GM19463 (cell line): ENCODE measurements at regions not wholly inside any gene's neighbourhood (a gene's known extent, or its start where the extent isn't known, plus 50 kb on each side); places are given as distances from the start of the nearest gene placed in this dataset.
"Not testable (repeated sequence)": the region's sequence is repeated elsewhere in the genome, so short reads cannot be mapped to it uniquely, and the experiment has no call there.

ENCODE experiments used
- ATAC-seq: cut with Tn5 transposase; IDR thresholded peaks from one replicate; pipeline ENCODE4 v1.9.1; 2021; ENCODE audit warnings: mild to moderate bottlenecking, moderate library complexity; ENCODE audit not compliant: unreplicated experiment

DNA sequence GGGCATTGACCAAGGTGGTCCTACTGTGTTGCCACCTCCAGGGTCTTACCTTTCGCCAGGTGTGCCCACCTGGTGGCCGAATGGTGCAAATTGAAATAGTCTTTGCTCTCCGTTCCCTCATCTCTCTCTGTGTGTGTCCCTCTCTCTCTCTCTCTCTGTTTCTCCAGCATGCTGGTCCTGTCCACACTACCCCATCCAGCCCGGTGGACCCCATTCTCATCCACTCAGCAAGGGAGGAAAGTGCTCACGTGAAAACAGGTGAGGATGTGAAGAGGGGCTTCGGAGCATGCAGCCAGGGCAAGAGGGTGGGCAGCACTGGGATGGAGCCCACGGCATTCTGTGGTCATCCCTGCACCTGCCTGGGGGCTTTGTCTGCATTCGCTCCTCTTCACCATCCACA lies 150.1 kb downstream of the CRLF2 start:
- no peak for ATAC-seq

DNA sequence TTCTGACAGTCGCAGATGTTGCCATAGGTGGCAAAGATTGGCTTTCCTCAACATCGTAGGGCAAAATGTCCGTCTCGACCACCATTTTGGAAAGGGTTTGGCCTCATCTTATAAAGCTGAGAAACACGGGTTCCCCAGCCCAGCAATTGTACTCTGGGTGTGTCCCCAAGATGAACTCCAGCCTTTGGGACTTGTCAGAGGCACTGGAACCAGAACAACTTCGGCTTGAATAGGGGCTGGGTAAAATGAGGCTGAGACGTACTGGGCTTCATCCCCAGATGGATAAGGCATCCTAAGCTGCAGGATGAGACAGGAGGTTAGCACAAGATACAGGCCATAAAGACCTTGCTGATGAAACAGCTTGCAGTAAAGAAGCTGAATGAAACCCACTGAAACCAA lies 151.9 kb downstream of the CRLF2 start:
- no peak for ATAC-seq

DNA sequence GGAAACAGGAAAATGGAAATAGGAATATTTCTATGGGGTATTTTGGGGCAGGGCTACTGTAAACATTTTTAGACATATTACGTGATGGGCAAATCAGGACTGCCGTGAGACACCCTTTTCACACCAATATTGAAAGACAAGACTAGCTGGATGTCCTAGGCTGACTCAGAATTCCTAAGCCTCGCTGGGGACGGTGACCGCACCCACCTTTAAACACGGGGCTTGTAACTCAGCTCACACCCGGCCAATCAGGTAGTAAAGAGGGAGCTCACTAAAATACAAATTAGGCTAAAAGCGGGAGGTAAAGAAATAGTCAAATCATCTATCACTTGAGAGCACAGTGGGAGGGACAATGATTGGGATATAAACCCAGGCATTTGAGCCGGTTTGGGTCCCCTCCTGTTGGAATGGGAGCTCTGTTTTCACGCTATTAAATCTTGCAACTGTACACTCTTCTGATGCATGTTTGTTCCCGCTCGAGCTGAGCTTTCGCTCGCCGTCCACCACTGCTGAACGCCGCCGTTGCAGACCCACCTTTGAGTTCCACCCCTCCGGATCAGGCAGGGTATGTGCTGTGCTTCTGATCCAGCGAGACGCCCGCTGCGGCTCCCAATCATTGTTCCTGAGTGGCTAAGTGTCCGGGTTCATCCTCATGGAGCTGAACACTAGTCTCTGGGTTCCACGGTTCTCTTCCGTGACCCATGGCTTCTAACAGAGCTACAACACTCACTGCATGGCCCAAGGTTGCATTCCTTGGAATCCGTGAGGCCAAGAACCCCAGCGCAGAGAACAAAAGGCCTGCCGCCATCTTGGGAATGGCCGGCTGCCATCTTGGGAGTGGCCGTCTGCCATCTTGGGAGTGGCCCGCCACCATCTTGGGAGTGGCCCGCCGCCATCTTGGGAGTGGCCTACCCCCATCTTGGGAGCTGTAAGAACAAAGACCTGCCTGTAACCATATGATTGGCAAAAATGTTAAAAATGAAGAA lies 152.6 kb downstream of the CRLF2 start:
- no peak for ATAC-seq

DNA sequence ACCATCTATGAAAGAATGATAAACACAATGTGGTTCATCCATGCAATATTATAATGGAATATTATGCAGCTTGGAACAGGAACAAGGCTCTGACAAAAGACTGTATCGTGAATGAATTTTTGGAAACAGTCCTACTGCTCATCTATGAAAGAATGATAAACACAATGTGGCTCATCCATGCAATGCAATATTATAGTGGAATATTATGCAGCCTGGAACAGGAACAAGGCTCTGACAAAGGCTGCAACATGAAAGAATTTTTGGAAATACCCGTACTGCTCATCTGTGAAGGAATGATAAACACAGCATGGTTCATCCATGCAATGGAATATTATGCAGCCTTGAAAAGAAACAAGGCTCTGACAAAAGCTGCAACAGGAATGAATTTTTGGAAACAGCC lies 158.8 kb downstream of the CRLF2 start:
- not testable (repeated sequence) for ATAC-seq

DNA sequence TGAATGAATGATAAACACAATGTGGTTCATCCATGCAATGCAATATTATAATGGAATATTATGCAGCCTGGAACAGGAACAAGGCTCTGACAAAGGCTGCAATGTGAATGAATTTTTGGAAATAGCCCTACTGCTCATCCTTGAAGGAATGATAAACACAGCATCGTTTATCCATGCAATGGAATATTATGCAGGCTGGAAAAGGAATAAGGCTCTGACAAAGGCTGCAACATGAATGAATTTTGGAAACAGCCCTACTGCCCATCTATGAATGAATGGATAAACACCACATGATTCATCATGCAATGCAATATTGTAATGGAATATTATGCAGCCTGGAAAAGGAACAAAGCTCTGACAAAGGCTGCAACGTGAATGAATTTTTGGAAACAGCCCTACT lies 159.4 kb downstream of the CRLF2 start:
- no peak for ATAC-seq

DNA sequence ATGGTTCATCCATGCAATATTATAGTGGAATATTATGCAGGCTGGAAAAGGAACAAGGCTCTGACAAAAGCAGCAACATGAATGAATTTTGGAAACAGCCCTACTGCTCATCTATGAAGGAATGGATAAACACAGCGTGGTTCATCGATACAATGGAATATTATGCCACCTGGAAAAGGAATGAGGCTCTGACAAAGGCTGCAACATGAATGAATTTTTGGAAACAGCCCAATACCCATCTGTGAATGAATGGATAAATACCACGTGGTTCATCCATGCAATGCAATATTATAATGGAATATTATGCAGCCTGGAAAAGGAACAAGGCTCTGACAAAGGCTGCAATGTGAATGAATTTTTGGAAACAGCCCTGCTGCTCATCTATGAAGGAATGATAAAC lies 160.4 kb downstream of the CRLF2 start:
- ATAC-seq: no peak

DNA sequence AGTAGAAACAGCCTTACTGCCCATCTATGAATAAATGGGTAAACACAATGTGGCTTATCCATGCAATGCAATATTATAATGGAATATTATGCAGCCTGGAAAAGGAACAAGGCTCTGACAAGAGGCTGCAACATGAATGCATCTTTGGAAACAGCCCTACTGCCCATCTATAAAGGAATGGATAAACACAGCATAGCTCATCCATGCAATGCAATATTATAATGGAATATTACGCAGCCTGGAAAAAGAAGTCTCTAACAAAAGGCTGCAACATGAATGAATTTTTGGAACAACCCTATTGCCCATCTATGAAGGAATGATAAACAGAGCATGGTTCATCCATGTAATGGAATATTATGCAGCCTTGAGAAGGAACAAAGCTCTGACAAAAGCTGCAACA lies 161.0 kb downstream of the CRLF2 start:
- no peak for ATAC-seq

DNA sequence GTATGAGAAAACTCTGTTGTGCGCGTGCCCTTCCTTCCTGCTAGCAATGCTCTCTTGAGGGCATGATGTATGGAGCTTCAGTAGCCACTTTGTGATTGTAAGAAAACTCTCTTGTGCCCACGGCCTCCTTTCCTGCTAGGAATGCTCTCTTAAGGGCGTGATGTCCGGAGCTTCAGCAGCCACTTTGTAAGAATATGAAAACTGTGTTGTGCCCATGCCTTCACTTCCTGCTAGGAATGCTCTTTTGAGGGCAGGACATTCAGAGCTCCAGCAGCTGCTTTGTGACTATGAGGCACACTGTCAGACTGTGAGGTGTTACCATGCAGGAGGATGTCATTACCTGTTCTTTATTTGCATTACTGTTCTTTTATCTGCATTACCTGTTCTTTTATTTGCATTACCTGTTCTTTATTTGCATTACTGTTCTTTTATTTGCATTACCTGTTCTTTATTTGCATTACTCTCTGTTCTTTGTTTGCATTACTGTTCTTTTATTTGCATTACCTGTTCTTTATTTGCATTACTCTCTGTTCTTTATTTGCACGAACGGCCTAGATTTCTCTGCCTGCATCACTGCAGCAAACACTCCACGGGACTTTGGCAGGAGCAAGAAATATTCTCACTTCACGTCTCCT lies 166.7 kb downstream of the CRLF2 start:
- no peak for ATAC-seq

DNA sequence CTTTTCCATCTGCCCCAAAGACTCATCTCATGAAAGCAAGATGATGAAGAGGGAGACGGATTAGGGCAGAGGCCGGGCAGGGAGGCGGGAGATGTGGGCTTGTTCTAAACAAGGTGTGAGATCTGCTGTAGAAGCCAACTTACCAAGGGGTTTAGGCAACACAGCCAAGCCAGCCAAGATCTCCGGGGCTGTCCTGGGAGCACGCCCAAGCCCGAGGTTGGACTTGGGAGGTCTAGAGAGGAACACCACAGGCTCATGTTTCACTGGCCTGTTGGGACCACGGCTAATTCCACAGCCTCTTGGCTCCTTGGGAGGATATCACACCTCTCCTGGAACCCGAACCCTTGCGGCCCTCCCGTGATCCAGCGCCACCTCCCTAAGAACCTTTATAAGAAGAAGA lies 171.4 kb downstream of the CRLF2 start:
- ATAC-seq: no peak

DNA sequence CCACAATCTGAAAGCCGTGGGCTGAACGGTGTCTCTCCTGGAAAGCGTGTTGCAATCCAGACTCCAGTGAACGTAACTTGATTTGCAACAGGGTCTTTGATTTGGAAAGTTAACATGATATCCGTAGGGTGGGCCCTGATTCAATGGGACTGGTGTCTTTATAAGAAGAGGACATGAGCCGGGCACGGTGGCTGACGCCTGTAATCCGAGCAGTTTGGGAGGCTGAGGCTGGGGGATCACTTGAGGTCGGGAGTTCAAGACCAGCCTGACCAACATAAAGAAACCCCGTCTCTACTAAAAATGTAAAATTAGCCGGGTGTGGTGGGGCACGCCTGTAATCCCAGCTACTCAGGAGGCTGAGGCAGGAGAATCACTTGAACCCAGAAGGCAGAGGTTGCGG lies 176.5 kb downstream of the CRLF2 start:
- not testable (repeated sequence) for ATAC-seq

DNA sequence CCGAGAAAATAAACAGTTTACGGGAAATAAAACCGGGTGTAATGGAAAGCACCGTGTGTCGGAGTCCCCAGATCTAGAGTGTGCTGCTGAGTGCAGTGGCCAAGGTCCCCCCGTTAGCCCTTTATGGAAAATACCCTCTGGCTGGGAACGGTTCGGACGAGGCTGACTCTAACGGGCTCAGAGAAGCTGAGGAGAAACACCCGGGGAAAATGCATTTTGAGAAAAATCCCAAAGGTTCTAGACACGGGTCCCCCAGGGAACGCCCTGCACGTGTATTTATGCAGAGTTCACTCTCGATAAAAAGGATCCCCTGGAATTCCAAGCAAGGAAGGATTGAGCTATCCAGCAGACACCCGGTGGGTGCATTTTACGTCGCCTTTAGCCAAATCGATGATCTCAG lies 177.2 kb downstream of the CRLF2 start:
- ATAC-seq: no peak

DNA sequence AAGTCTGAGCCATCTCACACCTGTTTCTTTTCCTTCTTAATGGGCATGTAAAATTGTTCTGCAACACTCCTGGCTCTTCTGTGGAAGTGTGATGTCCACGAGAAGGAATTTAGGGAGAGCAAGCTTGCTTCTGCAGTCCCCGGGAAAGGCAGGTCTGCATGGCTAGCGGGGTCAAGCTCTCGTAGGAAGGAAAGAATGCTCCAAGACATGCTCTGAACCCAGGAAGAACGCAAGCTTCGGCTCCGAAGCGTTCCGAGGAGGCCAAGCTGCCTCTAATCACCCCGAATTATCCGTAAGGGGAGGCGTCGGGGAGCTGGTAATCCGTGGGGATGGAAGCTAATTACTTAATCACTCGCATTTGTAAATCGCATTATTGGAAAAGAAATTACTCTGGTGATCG lies 177.7 kb downstream of the CRLF2 start:
- no peak for ATAC-seq

DNA sequence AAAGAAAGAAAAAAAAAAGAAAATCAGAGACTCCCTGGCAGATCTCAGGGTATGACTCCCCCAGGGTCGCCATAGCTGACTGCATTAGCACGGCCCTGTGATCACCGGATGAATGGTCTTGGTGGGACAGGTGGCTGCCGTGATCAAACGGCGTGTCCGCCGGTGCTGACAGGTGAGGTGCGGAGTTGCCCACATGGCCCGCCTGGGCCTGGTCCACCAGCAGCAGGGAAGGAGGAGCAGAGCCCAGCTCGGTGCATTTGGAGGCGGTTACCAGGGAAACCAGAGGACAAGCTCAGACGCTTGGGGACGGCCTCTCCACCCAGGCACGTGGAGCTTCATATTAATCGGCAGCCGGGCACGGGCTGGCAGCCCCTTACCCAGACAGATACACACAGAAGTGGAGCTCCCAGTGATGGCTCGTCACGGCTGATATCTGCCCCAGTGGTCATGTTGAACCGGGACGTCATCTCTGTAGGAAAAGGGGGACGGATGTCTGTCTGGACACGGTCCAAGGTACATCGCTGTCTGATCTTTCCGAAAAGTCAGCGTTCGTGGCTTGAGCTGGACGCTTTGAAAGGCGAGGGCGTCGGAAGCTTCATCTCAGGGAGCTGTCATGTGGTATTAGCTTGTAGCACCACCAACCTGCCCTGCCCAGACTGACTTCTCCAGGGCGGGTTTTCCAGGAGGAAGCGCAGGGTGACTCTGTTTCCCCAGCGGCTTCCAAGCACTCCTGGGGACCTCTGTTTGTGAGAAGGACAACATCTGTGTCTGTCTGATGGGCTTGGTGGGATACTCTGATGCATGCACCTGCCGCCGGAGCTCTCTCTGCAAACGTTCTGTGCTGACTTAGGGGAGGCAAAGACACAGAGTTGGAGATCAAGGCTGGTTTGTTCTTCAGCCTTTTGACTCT lies 180.7 kb downstream of the CRLF2 start:
- ATAC-seq: no peak

DNA sequence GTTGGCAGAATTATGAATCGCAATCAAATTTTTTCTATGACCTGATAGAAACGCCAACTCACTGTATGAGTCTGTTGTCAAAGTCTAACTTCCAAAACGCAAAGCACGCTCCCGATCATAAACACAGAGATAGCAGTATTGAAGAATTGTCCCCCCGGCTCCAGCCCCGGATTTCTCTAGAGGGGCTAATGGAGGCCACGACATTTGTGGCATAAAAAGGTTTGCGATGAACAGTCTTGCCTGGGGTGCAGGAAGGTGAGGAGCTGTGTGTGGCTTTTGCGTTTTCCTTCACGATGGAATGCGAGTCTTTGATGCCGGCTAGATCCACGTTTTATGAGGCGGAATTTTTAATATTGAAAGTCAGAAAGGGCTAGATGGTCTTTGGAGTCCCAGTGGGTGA lies 183.0 kb downstream of the CRLF2 start:
- no peak for ATAC-seq

DNA sequence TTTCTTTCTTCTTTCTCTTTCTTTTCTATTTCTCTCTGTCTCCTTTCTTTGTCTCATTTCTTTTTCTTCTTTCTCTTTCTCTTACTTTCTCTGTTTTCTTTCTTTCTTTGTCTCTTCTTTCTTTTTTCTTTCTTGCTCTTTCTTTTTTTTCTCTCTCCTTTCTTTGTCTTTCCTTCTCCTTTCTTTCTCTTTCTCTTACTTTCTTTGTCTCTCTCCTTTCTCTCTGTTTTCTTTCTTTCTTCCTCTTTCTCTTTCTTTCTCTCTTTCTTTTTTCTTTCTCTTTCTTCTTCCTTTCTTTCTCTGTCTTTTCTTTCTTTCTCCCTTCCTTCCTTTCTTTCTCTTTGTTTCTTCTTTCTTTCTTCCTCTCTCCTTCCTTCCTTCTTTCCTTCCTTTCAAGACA lies 184.8 kb downstream of the CRLF2 start:
- ATAC-seq: no peak

DNA sequence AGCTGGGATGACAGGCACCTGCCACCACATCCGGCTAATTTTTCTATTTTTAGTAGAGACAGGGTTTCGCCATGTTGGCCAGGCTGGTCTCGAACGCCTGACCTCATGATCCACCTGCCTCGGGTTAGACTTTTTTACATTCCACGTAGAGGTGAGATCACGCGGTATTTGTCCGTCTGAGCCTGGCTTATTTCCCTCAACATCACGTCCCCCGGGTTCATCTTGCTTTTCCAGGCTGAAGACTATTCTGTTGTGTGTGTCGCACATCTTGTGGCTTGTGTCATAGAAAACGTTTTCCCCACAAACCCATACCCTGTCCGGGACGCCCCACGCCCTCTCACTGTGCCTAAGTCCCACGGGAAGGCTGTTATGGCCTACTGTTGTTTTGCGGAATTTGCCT lies 185.3 kb downstream of the CRLF2 start:
- no peak for ATAC-seq

DNA sequence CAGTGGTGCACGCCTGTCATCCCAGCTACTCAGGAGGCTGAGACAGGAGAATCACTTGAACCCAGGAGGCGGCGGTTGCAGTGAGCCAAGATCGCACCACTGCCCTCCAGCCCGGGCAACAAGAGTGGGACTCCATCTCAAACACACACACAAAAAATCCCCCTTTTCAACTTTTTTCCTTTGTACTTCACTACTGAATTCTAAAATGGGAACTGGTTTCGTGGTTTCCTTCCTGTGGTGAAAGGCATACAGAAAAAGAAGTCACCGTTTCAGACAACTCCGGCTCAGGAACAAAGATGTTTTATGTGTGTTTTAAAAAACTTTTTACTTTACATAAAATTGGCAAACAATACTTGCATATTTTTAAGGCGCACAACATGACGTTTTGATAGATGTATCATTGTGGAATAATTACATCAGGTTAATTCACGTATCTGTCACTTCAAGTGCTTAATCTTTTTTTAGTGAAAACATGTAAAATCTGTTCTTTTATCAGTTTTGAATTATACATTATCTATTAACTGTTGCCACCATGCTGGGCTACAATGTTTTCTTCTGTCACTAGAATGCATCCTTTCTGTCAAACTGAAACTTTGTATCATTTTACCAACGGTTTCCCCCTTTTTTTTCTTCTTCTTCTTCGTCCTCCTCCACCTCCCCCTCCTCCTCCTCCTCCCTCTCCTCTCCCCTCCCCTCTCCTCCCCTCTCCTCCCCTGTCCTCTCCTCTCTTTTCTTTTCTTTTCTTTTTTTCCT lies 186.0 kb downstream of the CRLF2 start:
- ATAC-seq: peak; percentile 70

DNA sequence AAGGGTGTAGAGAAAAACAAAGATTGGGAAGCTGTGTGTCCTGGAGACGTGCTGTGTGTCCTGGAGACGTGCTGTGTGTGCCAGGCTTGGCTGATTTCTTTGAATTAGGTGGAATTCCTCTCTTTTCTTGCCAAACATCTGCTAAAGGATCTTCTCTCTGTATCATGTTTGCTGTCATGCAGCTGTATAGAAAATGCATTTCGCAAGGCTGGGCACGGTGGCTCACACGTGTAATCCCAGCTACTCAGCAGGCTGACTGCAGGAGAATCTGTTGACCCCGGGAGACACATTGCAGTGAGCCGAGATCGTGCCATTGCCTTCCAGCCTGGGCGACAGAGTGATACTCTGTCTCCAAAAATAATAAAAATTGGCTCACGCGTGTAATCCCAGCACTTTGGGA lies 187.0 kb downstream of the CRLF2 start:
- no peak for ATAC-seq

DNA sequence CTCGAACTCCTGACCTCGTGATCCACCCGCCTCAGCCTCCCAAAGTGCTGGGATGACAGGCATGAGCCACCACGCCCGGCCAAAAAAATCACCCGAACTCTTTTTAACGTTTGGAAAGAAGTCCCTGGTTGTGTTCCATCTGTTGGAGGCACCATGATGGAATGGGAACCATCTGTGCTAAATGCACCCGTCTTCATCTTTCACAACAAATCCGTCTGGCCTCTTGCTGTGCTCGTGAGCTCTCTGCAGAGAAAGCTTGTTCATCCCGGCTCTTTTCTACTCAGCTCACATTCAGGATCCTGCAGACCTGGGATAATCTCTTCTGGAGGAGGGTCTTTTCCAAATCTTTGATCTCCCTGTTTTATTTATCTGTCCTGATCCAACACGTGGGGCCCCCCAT lies 188.8 kb downstream of the CRLF2 start:
- no peak for ATAC-seq

DNA sequence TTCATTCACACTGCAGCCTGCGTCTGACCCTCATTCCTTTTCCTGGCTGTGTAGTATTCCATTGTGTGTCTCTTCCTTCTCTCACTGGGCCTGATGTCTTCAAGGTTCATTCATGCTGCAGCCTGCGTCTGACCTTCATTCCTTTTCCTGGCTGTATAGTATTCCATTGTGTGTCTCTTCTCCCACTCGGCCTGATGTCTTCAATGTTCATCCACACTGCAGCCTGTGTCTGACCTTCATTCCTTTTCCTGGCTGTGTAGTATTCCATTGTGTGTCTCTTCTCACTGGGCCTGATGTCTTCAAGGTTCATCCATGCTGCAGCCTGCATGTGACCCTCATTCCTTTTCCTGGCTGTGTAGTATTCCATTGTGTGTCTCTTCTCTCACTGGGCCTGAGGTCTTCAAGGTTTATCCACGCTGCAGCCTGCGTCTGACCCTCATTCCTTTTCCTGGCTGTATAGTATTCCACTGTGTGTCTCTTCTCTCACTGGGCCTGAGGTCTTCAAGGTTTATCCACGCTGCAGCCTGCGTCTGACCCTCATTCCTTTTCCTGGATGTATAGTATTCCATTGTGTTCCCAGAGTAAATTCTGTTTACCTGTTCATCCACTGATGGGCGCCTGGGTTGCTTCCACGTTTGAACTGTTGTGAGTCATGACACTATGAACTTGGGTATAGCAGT lies 191.0 kb downstream of the CRLF2 start:
- ATAC-seq: not testable (repeated sequence)
